Mucosa of descending colon (tissue), 3 donors: ENCODE measurements at regions not wholly inside any gene's neighbourhood (a gene's known extent, or its start where the extent isn't known, plus 50 kb on each side); places are given as distances from the start of the nearest gene placed in this dataset.

ENCODE experiments used
- ATAC-seq: fragments of 200-7000 bp; cut with Tn5 transposase; one replicate; pipeline ENCODE4 v1.9.1; 2020; ENCODE audit warnings: mild to moderate bottlenecking, moderate library complexity
- DNase-seq, 3 donors: peaks; one replicate each; pipeline ENCODE4 v3.0.0-alpha.2; 2020
- H3K36me3 ChIP-seq: fragments of 200-600 bp; one replicate; pipeline ENCODE4 v1.8.0; 2021; ENCODE audit warnings: low read depth, mild to moderate bottlenecking
- H3K4me1 ChIP-seq: fragments of 200-600 bp; one replicate; pipeline ENCODE4 v1.8.0; 2021; ENCODE audit warnings: low read depth, mild to moderate bottlenecking
- H3K4me3 ChIP-seq: fragments of 200-600 bp; one replicate; pipeline ENCODE4 v1.8.0; 2021; ENCODE audit warnings: mild to moderate bottlenecking
- H3K9me3 ChIP-seq: fragments of 200-600 bp; one replicate; pipeline ENCODE4 v1.8.0; 2021; ENCODE audit warnings: mild to moderate bottlenecking
- intact Hi-C, 2 donors: fragments of 100-400 bp; cut with DNase I in 1 of 2; cut with micrococcal nuclease in 1 of 2; formaldehyde crosslinking; loops; one replicate each; pipeline versions ENCODE4 v1.11.0 to v1.11.1; 2022; cut with DNase I, micrococcal nuclease
- TF ChIP-seq, protein P1 (sequence below): fragments of 200-600 bp; IDR thresholded peaks from one replicate; pipeline ENCODE4 v1.8.0; 2022; ENCODE audit warnings: antibody characterized with exemption, mild to moderate bottlenecking
- donor health status: DM: no; HTN: no; CAD: no; lungs with moderate emphysema.
- donor health status: DM: no; HTN: no; CAD: no.
- donor health status: DM: no; HTN: yes; CAD: no.

DNA sequence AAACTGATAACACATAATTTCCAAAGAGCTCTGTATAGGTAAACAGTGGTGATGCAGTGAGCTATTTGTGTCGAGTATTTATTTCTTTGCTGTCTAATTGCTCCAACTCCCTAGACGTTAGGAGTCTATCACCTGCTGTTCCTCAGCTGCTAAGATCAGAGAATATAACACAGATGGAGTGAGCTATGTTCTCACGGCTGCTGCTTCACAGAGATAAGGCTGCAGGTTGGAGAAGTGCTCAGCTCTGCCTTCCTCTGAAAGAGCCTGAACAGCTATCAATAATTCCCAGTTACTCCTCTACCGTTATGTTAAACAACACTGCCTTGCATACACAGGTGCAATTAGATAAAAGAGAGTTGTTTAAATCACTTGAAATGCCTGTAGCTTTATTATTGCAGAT lies 103.2 kb upstream of the MDGA2 start:
- DNase-seq = no peak
- Histone ChIP-seq H3K36me3 (no peaks in the 10 kb centered on the region), H3K4me1 (no peaks in the 10 kb centered on the region), H3K4me3 (no peak overlapping the region), H3K9me3 (peaks cover 22% of the 10 kb centered on the region)
- intact Hi-C loops = no loop called here
- ATAC-seq = no peak
- TF ChIP-seq, protein P1, sequence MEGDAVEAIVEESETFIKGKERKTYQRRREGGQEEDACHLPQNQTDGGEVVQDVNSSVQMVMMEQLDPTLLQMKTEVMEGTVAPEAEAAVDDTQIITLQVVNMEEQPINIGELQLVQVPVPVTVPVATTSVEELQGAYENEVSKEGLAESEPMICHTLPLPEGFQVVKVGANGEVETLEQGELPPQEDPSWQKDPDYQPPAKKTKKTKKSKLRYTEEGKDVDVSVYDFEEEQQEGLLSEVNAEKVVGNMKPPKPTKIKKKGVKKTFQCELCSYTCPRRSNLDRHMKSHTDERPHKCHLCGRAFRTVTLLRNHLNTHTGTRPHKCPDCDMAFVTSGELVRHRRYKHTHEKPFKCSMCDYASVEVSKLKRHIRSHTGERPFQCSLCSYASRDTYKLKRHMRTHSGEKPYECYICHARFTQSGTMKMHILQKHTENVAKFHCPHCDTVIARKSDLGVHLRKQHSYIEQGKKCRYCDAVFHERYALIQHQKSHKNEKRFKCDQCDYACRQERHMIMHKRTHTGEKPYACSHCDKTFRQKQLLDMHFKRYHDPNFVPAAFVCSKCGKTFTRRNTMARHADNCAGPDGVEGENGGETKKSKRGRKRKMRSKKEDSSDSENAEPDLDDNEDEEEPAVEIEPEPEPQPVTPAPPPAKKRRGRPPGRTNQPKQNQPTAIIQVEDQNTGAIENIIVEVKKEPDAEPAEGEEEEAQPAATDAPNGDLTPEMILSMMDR = no peak

DNA sequence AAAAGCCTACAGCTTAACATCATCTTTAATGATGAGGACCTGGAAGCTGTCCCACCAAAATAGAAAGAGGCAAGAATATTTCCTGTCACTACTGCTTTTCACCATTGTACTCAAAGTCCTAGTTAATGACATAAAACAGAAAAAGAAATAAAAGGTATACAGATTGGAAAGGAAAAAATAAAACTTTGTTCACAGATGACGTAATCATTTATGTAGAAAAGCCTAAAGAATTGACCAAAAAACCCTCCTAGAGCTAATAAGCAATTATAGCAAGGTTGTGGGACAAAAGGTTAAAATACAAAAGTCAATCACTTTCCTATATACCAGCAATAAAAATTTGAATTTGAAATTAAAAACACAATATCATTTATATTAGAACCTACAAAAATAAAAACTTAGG lies 97.2 kb upstream of the MDGA2 start:
- H3K4me1 ChIP-seq = no peaks in the 10 kb centered on the region
- DNase-seq (no peak), ATAC-seq (no peak)
- TF ChIP-seq, protein P1 = no peak
- H3K9me3 ChIP-seq = peaks cover 13% of the 10 kb centered on the region
- intact Hi-C loops = no loop called here
- H3K4me3 ChIP-seq = no peak overlapping the region
- no peaks in the 10 kb centered on the region for H3K36me3 ChIP-seq

DNA sequence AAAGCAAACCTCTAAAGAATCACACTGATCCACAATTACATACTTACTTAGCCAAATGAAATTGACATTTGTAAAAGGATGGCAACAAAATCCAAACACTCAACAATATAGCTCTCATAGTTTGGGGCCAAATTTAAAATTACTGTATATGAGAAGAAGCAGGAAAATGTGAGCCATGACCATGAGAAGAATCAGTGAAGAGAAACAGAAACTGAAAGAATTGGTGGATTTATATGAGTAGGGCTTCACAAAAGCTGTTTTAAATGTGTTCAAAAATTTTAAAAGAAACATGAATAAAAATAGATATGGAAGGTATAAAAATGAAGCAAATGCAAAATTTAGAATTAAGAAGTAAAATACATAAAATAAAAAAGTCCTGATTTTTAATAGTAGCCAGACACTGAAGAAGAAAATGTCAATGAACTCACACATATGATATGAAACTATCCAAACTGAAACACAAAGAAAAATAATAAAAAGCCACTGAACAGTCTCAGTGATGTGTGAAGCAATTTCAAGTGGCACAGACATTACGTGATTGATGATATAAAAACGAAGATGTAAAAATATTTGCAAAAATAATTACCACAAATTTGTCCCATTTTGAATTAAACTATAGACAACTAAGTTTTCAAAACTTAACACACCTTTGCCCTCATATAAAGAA lies 87.9 kb upstream of the MDGA2 start:
- TF ChIP-seq, protein P1 = no peak
- no peak for DNase-seq
- Histone ChIP-seq H3K4me1 (no peaks in the 10 kb centered on the region), H3K9me3 (peaks cover 11% of the 10 kb centered on the region), H3K36me3 (no peaks in the 10 kb centered on the region), H3K4me3 (no peak overlapping the region)
- no peak for ATAC-seq
- intact Hi-C loops = no loop called here

DNA sequence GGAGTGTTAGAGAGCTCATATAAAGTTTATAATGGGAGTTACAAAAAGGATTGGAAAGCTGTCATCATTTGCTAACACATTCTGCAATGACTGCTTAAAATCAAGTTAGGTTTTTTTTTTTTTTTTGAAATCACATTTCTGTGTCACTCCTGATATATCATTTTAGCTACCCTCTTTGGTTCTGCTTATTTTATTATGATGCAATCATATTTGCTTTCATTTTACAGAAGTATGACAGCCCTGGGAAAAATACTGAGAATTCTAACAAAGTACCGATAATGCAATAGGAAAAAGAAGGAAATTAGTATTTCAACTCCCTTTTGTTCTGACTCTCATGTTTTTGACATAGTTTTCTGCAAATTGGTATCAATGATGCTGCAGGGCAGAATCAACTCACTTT lies 71.6 kb upstream of the MDGA2 start:
- H3K4me3 ChIP-seq = no peak overlapping the region
- H3K36me3 ChIP-seq = no peaks in the 10 kb centered on the region
- intact Hi-C loops = no loop called here
- TF ChIP-seq, protein P1 = no peak
- H3K4me1 ChIP-seq = no peaks in the 10 kb centered on the region
- no peak for ATAC-seq
- H3K9me3 ChIP-seq = peaks cover 12% of the 10 kb centered on the region
- DNase-seq = no peak

DNA sequence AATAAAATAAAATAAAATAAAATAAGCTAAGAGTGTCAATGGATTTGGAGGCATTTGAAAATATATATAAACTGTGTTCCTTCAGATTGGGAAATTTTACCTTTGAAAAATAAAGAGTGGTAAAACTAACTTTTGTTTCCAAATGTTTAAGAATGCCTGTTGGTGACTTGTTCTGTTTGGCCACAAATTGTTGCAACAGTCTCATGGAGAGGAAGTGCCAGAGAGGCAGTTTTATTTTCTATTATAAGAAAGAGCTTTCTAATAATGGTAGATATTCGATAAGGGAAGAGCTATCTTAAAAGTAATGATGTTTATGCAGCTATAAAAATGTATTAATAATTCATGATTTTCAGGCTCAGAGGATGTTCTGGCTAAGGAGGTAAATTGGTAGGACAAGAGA lies 68.8 kb upstream of the MDGA2 start:
- TF ChIP-seq, protein P1 = no peak
- Histone ChIP-seq H3K4me1 (no peaks in the 10 kb centered on the region), H3K36me3 (no peaks in the 10 kb centered on the region), H3K9me3 (peaks cover 12% of the 10 kb centered on the region), H3K4me3 (no peak overlapping the region)
- no peak for ATAC-seq
- no peak for DNase-seq
- intact Hi-C loops = no loop called here

DNA sequence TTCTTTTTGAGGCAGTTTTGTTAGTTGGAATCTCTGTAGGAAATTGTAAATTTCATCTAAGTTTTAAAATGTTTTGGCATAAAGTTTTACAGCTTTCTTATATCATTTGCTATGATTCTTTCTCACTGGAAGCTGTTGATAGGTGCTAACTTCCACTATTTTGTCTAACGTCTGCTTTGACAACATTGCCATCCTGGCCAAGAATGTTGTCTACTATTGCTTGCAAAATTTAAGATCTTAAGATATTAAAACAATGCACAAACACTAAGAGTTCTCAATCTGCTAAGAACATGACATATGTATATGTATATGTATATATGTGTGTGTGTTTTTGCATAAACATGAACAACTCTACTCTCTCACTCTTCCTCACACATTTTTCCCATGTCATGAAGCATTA lies 64.1 kb upstream of the MDGA2 start:
- no peaks in the 10 kb centered on the region for H3K36me3 ChIP-seq
- H3K9me3 ChIP-seq = peaks cover 12% of the 10 kb centered on the region
- intact Hi-C loops = no loop called here
- DNase-seq (no peak), ATAC-seq (no peak)
- no peak overlapping the region for H3K4me3 ChIP-seq
- H3K4me1 ChIP-seq = no peaks in the 10 kb centered on the region
- TF ChIP-seq, protein P1 = no peak
